Activated T-cell treated with anti-CD3 and anti-CD28 coated beads, Interleukin-2, amount 50 U/mL, for 72 hours (primary cell): ENCODE measurements at regions not wholly inside any gene's neighbourhood (a gene's known extent, or its start where the extent isn't known, plus 50 kb on each side); places are given as distances from the start of the nearest gene placed in this dataset.
"Not testable (repeated sequence)": the region's sequence is repeated elsewhere in the genome, so short reads cannot be mapped to it uniquely, and the experiment has no call there.

ENCODE experiments used
- ATAC-seq, 2 donors: fragments of 150-1000 bp; cut with Tn5 transposase; replicated peaks in 1 of 2; 2 replicates each; pipeline ENCODE4 v1.10.0; 2021; ENCODE audit warnings: moderate library complexity in 2 of 2, mild to moderate bottlenecking in 1 of 2
- DNase-seq, 2 donors: peaks; one replicate each; pipeline ENCODE4 v3.0.0; 2021 to 2022; ENCODE audit warnings: mixed read lengths in 1 of 2
- H3K27ac Mint-ChIP-seq: one replicate; pipeline ENCODE4 v1.8.0; 2022; ENCODE audit warnings: mild to moderate bottlenecking, moderate library complexity, mixed read lengths
- H3K27me3 Mint-ChIP-seq: one replicate; pipeline ENCODE4 v1.8.0; 2022; ENCODE audit warnings: low read depth, mixed read lengths
- H3K36me3 Mint-ChIP-seq, 2 donors: one replicate each; pipeline ENCODE4 v1.8.0; 2022; ENCODE audit warnings: mixed read lengths in 2 of 2, mild to moderate bottlenecking in 1 of 2; ENCODE audit not compliant: insufficient read depth in 2 of 2
- H3K4me1 Mint-ChIP-seq: one replicate; pipeline ENCODE4 v1.8.0; 2022; ENCODE audit warnings: low read depth, mixed read lengths
- H3K4me3 Mint-ChIP-seq, 2 donors: one replicate each; pipeline ENCODE4 v1.8.0; 2022; ENCODE audit warnings: mild to moderate bottlenecking in 2 of 2, mixed read lengths in 2 of 2, moderate library complexity in 2 of 2
- H3K9me3 Mint-ChIP-seq, 2 donors: one replicate each; pipeline ENCODE4 v1.8.0; 2022; ENCODE audit warnings: mixed read lengths in 2 of 2

GRCh38 chr7:136116186-136116585 lies 139.0 kb upstream of the MTPN start:
- DNase-seq = no peak
- no peaks in the 10 kb centered on the region for H3K4me1 Mint-ChIP-seq
- no peak overlapping the region for H3K4me3 Mint-ChIP-seq
- no peaks in the 10 kb centered on the region for H3K27me3 Mint-ChIP-seq
- H3K27ac Mint-ChIP-seq = no peak overlapping the region
- ATAC-seq = no peak
- peaks cover 0 to 5% of the 10 kb centered on the region in 2 donors for H3K36me3 Mint-ChIP-seq
- peaks cover 5 to 6% of the 10 kb centered on the region in 2 donors for H3K9me3 Mint-ChIP-seq

DNA sequence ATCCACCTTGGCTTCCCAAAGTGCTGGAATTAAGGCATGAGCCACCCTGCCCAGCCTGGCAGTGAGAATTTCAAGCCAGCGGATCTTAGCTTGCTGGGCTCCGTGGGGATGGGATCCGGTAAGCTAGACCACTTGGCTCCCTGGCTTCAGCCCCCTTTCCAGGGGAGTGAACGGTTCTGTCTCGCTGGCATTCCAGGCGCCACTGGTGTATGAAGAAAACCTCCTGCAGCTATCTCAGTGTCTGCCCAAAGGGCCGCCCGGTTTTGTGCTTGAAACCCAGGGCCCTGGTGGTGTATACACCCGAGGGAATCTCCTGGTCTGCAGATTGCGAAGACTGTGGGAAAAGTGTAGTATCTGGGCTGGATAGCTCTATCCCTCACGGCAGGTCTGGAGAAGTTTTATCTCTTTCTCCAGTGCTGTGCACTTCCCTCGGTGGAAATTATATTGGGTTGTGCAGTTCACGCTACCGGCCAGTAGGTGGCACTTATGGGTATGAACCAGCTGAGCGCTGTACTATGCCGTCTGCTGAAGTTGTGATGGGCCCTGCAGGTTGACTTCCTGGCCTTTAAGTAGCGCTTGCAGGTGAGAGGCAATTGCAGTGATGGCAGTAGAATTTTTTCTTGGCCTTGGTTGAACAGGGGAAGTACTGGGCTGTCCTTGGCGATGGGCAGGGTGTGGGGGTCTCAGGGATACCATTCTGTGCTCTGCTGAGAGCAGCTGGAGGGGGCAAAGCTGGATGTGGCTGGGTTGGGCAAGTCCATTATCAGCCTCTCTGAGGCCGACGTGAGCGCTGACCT lies 138.0 kb upstream of the MTPN start:
- no peaks in the 10 kb centered on the region for H3K4me1 Mint-ChIP-seq
- ATAC-seq = peak; percentile 79 to 83
- H3K27ac Mint-ChIP-seq = no peak overlapping the region
- H3K4me3 Mint-ChIP-seq = no peak overlapping the region
- H3K36me3 Mint-ChIP-seq = peaks cover 2 to 8% of the 10 kb centered on the region in 2 donors
- no peaks in the 10 kb centered on the region for H3K27me3 Mint-ChIP-seq
- DNase-seq = peak; percentile 44 to 63
- peaks cover 5 to 6% of the 10 kb centered on the region in 2 donors for H3K9me3 Mint-ChIP-seq

GRCh38 chr7:136114467-136114866 lies 137.3 kb upstream of the MTPN start:
- not testable (repeated sequence) for H3K27me3 Mint-ChIP-seq, H3K9me3 Mint-ChIP-seq, ATAC-seq, H3K4me1 Mint-ChIP-seq, H3K27ac Mint-ChIP-seq, DNase-seq, H3K4me3 Mint-ChIP-seq
- H3K36me3 Mint-ChIP-seq = peaks cover 2 to 11% of the 10 kb centered on the region in 2 donors

- H3K27ac Mint-ChIP-seq, H3K4me1 Mint-ChIP-seq, DNase-seq, ATAC-seq, H3K27me3 Mint-ChIP-seq, H3K4me3 Mint-ChIP-seq: not testable (repeated sequence)
- Mint-ChIP-seq H3K9me3 (peaks cover 12 to 25% of the 10 kb centered on the region in 2 donors), H3K36me3 (peaks cover 7 to 13% of the 10 kb centered on the region in 2 donors)
These were observed 131.9 kb upstream of the MTPN start for GRCh38 chr7:136109037-136109436.

- Mint-ChIP-seq H3K4me3 (no peak overlapping the region), H3K9me3 (peaks cover 7 to 19% of the 10 kb centered on the region in 2 donors), H3K27me3 (no peaks in the 10 kb centered on the region), H3K4me1 (no peaks in the 10 kb centered on the region), H3K36me3 (peaks cover 5 to 6% of the 10 kb centered on the region in 2 donors), H3K27ac (no peak overlapping the region)
- ATAC-seq (no peak), DNase-seq (no peak)
These were observed 128.0 kb upstream of the MTPN start for GRCh38 chr7:136105191-136105590.

GRCh38 chr7:136104269-136104603 lies 127.1 kb upstream of the MTPN start:
- H3K36me3 Mint-ChIP-seq = peaks cover 1 to 6% of the 10 kb centered on the region in 2 donors
- H3K27me3 Mint-ChIP-seq = no peaks in the 10 kb centered on the region
- peaks cover 5 to 20% of the 10 kb centered on the region in 2 donors for H3K9me3 Mint-ChIP-seq
- no peak overlapping the region for H3K27ac Mint-ChIP-seq
- peak in 1 of 2 donors; percentile 30 for ATAC-seq
- DNase-seq = no peak
- H3K4me3 Mint-ChIP-seq = no peak overlapping the region
- H3K4me1 Mint-ChIP-seq = no peaks in the 10 kb centered on the region

- Mint-ChIP-seq H3K4me1 (no peaks in the 10 kb centered on the region), H3K4me3 (no peak overlapping the region), H3K27ac (no peak overlapping the region), H3K36me3 (peaks cover 1 to 6% of the 10 kb centered on the region in 2 donors), H3K9me3 (peaks cover 5 to 20% of the 10 kb centered on the region in 2 donors), H3K27me3 (no peaks in the 10 kb centered on the region)
- no peak for ATAC-seq
- DNase-seq = no peak
These were observed 126.5 kb upstream of the MTPN start for GRCh38 chr7:136103545-136104268.

DNA sequence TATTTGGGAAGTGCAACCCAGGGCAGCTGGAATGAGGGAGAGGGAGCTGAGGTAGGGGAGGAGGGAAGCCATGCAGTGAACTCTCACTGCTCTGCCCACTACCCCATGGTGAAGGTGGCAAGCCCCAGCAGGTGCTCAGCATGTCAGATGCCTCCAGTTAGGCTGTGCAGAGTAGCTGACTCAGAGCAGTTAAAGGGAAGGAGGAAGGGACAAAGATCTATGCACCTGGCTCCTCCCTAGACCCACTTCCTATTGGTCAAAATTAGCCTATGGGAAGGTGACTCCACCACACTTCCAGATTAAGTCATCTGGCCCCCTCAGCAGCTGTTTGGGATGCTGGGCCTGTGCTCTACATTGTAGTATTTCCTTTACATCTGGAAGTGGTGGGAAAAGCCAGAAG lies 125.7 kb upstream of the MTPN start:
- H3K36me3 Mint-ChIP-seq = peaks cover 1 to 6% of the 10 kb centered on the region in 2 donors
- no peak overlapping the region for H3K4me3 Mint-ChIP-seq
- H3K9me3 Mint-ChIP-seq = peaks cover 5 to 15% of the 10 kb centered on the region in 2 donors
- H3K27ac Mint-ChIP-seq = no peak overlapping the region
- no peaks in the 10 kb centered on the region for H3K27me3 Mint-ChIP-seq
- DNase-seq (no peak), ATAC-seq (peak in 1 of 2 donors; percentile 52)
- no peaks in the 10 kb centered on the region for H3K4me1 Mint-ChIP-seq

- not testable (repeated sequence) for H3K27me3 Mint-ChIP-seq, H3K27ac Mint-ChIP-seq, DNase-seq, H3K4me3 Mint-ChIP-seq, ATAC-seq, H3K36me3 Mint-ChIP-seq, H3K4me1 Mint-ChIP-seq
- H3K9me3 Mint-ChIP-seq = peaks cover 5 to 14% of the 10 kb centered on the region in 2 donors
These were observed 115.6 kb upstream of the MTPN start for GRCh38 chr7:136092714-136093113.

DNA sequence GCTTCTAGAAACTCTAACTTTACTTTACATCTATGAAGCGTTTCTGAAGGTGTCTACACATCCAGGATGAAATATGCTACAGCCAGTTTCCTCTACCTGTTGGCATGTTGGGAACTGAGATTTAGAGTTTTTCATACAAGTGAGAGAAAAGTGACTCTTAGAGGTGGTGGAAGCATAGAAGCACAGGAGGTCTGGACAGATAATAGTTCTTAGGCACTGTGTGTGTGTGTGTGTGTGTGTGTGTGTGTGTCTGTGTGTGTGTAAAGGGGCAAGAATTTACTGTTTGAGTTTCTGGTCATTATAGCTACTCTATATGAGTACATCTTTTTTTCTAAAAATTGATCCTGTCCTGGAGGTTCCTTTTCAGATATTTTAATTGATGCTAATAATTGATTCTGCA lies 110.7 kb upstream of the MTPN start:
- H3K4me1 Mint-ChIP-seq = no peaks in the 10 kb centered on the region
- no peak for DNase-seq
- H3K9me3 Mint-ChIP-seq = peaks cover 3 to 11% of the 10 kb centered on the region in 2 donors
- H3K4me3 Mint-ChIP-seq = peak overlapping the region in 1 of 2 donors; percentile 34
- H3K36me3 Mint-ChIP-seq = peaks cover 1 to 6% of the 10 kb centered on the region in 2 donors
- peak overlapping the region; percentile 17 for H3K27ac Mint-ChIP-seq
- H3K27me3 Mint-ChIP-seq = no peaks in the 10 kb centered on the region
- no peak for ATAC-seq

GRCh38 chr7:136086712-136087111 lies 109.6 kb upstream of the MTPN start:
- peaks cover 0 to 3% of the 10 kb centered on the region in 2 donors for H3K36me3 Mint-ChIP-seq
- H3K27ac Mint-ChIP-seq = no peak overlapping the region
- DNase-seq (no peak), ATAC-seq (peak; percentile 44 to 88)
- no peaks in the 10 kb centered on the region for H3K4me1 Mint-ChIP-seq
- H3K9me3 Mint-ChIP-seq = peaks cover 3 to 7% of the 10 kb centered on the region in 2 donors
- peak overlapping the region in 1 of 2 donors; percentile 53 for H3K4me3 Mint-ChIP-seq
- no peaks in the 10 kb centered on the region for H3K27me3 Mint-ChIP-seq

GRCh38 chr7:136079934-136080333 lies 102.8 kb upstream of the MTPN start:
- no peaks in the 10 kb centered on the region for H3K27me3 Mint-ChIP-seq
- ATAC-seq = no peak

GRCh38 chr7:136079478-136079892 lies 102.3 kb upstream of the MTPN start:
- DNase-seq (no peak), ATAC-seq (no peak)
- Mint-ChIP-seq H3K4me3 (no peak overlapping the region), H3K27me3 (no peaks in the 10 kb centered on the region), H3K36me3 (no peaks in the 10 kb centered on the region), H3K27ac (no peak overlapping the region), H3K4me1 (no peaks in the 10 kb centered on the region), H3K9me3 (no peaks in the 10 kb centered on the region)

More at GRCh38 chr7:136079934-136080333, 102.8 kb upstream of the MTPN start:
- Mint-ChIP-seq H3K4me1 (no peaks in the 10 kb centered on the region), H3K27ac (no peak overlapping the region), H3K9me3 (no peaks in the 10 kb centered on the region), H3K4me3 (no peak overlapping the region), H3K36me3 (no peaks in the 10 kb centered on the region)
- DNase-seq = no peak
